ENCODE measurements at regions not wholly inside any gene's neighbourhood (a gene's known extent, or its start where the extent isn't known, plus 50 kb on each side); places are given as distances from the start of the nearest gene placed in this dataset.
A peak's percentile ranks its signal among the peaks of the same experiment; 100 is the strongest.

DNA sequence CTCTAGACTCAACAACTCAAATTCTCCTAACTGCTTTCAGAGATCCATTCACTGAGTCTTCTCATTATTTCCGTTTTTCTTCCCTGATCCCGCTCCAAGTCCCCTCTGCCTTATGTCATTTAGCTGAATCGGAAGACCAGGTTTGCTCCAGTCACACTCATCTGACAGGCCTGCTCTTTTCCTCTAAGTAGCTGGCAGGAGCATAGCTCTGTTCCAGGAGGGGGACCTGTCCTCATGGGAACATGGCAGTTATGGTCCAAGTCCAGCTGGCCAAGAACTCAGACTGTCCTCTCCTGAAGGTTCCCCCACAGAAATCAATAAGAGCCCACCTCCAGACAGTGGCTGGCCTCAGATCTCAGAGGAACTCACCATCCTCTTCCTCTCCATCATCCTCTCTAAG lies 130.9 kb upstream of the SERP2 start:
- H3K27ac ChIP-seq = peak overlapping the region in 2 of 4 donors; percentile 20 to 55
- 55 to 95% methylated on average over 2 to 3 of the region's 3 CpGs for WGBS, 2 donors (ENCODE audit: low coverage in 1 of 2)

DNA sequence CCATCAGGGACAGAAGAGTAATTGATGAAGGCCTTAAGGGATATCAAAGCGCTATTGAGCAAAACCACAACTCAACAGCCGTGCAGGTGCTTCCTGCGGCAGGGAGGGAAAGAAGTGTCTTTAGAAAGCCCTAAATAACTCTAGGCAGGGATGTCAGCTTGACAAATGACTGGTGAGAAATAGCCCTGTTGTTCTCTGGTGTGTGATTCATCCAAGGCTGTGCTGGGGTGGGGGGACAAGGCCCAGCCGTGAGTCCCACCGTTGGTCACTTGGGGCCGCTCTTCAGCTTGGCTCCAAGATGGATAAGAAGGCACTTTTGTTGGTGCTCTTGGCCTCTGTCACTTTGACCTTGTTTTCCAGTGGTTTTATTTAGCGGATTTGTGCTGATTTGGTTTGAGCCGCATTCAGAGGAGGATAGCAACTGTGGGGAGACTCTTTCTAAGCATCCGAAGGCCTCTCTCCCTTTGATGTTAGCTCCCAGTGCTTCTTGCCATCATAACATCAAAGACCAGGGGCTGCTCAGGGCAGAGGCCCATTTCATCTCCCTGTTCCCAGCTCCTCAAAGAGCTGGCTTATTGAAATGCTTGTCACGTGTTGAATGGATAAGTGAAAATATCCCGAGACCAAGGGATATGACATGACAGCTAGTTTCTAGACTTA lies 130.3 kb upstream of the SERP2 start:
- Histone ChIP-seq H3K27ac (peak overlapping the region in 2 of 4 donors; percentile 20 to 55), H3K4me3 (no peak overlapping the region), H3K4me1 (peaks cover 0 to 3% (median 0%) of the 10 kb centered on the region in 3 donors), H3K36me3 (no peaks in the 10 kb centered on the region), H3K9me3 (no peaks in the 10 kb centered on the region), H3K27me3 (no peaks in the 10 kb centered on the region)
- ATAC-seq = peak; percentile 40
- 45 to 90% methylated on average over 2 to 6 of the region's 11 CpGs for WGBS, 2 donors (ENCODE audit: low coverage in 1 of 2)
- TF ChIP-seq POLR2AphosphoS5 (IDR thresholded peaks at IDR 0.05) (no peak), CTCF (IDR thresholded peaks at IDR 0.05) (peak in 2 of 4 experiments; percentile 4 to 33)

More for the DNA sequence above, 130.9 kb upstream of the SERP2 start:
- H3K4me1 ChIP-seq = peaks cover 0 to 6% (median 2%) of the 10 kb centered on the region in 3 donors
- no peak overlapping the region for H3K4me3 ChIP-seq
- ATAC-seq = no peak
- H3K27me3 ChIP-seq = no peaks in the 10 kb centered on the region
- no peaks in the 10 kb centered on the region for H3K9me3 ChIP-seq
- H3K36me3 ChIP-seq = no peaks in the 10 kb centered on the region
- no peak for TF ChIP-seq EP300 (IDR thresholded peaks at IDR 0.05)

GRCh38 chr13:44244288-44244687 lies 129.3 kb upstream of the SERP2 start:
- no peaks in the 10 kb centered on the region for H3K36me3 ChIP-seq
- TF ChIP-seq EP300 (IDR thresholded peaks at IDR 0.05) = no peak
- TF ChIP-seq CTCF (IDR thresholded peaks at IDR 0.05) = no peak
- TF ChIP-seq POLR2AphosphoS5 (IDR thresholded peaks at IDR 0.05) = no peak
- no peaks in the 10 kb centered on the region for H3K9me3 ChIP-seq
- no peaks in the 10 kb centered on the region for H3K27me3 ChIP-seq
- WGBS, 2 donors (ENCODE audit: low coverage in 1 of 2) = 68% methylated on average over 6 of the region's 6 CpGs; no CpG with 5 or more reads in 1 of the 2 donors
- ATAC-seq = no peak
- no peak overlapping the region for H3K27ac ChIP-seq
- no peak overlapping the region for H3K4me3 ChIP-seq
- H3K4me1 ChIP-seq = peaks cover under 1 to 12% (median 4%) of the 10 kb centered on the region in 3 donors

GRCh38 chr13:44249431-44249836 lies 124.2 kb upstream of the SERP2 start:
- Histone ChIP-seq H3K27ac (peak overlapping the region; percentile 57 to 84 (median 78)), H3K4me1 (peaks cover 9 to 34% (median 9%) of the 10 kb centered on the region in 3 donors), H3K27me3 (no peaks in the 10 kb centered on the region), H3K36me3 (no peaks in the 10 kb centered on the region), H3K4me3 (no peak overlapping the region), H3K9me3 (no peaks in the 10 kb centered on the region)
- TF ChIP-seq CTCF (IDR thresholded peaks at IDR 0.05) (no peak), POLR2AphosphoS5 (IDR thresholded peaks at IDR 0.05) (peak; percentile 61), EP300 (IDR thresholded peaks at IDR 0.05) (no peak), POLR2A (IDR thresholded peaks at IDR 0.05) (no peak)
- ATAC-seq = peak; percentile 81
- 0% methylated on average over 1 of the region's 1 CpG for WGBS, 2 donors (ENCODE audit: low coverage in 1 of 2)

GRCh38 chr13:44252938-44253337 lies 120.7 kb upstream of the SERP2 start:
- no peak overlapping the region for H3K27ac ChIP-seq
- 71 to 81% methylated on average over 3 of the region's 3 CpGs for WGBS, 2 donors (ENCODE audit: low coverage in 1 of 2)

More at GRCh38 chr13:44252938-44253337, 120.7 kb upstream of the SERP2 start:
- ATAC-seq = no peak
- no peaks in the 10 kb centered on the region for H3K9me3 ChIP-seq
- no peaks in the 10 kb centered on the region for H3K27me3 ChIP-seq
- H3K4me1 ChIP-seq = peaks cover 9 to 34% (median 9%) of the 10 kb centered on the region in 3 donors
- H3K36me3 ChIP-seq = no peaks in the 10 kb centered on the region
- no peak for TF ChIP-seq EP300 (IDR thresholded peaks at IDR 0.05)
- TF ChIP-seq CTCF (IDR thresholded peaks at IDR 0.05) = no peak
- H3K4me3 ChIP-seq = no peak overlapping the region
